Peyer's patch (tissue), 4 donors: ENCODE measurements at regions not wholly inside any gene's neighbourhood (a gene's known extent, or its start where the extent isn't known, plus 50 kb on each side); places are given as distances from the start of the nearest gene placed in this dataset.
"Not testable (repeated sequence)": the region's sequence is repeated elsewhere in the genome, so short reads cannot be mapped to it uniquely, and the experiment has no call there.

Experiments
- DNase-seq, 3 donors: peaks; one replicate each; pipeline ENCODE4 v3.0.0-alpha.2; 2017 to 2019
- H3K27ac ChIP-seq, 4 donors: fragments of 200-600 bp; sonication (generic); one replicate each; pipeline ENCODE4 v1.5.1; 2016 to 2019
- H3K27me3 ChIP-seq, 2 donors: fragments of 200-600 bp; sonication (generic); one replicate each; pipeline ENCODE4 v1.5.1; 2019
- H3K36me3 ChIP-seq, 3 donors: fragments of 200-600 bp; sonication (generic); one replicate each; pipeline ENCODE4 v1.5.1; 2016 to 2019
- H3K4me1 ChIP-seq, 4 donors: fragments of 200-600 bp; sonication (generic); one replicate each; pipeline ENCODE4 v1.5.1; 2016 to 2019
- H3K4me3 ChIP-seq, 4 donors: fragments of 200-600 bp; sonication (generic); 1 replicate in 3 of 4; 2 replicates in 1 of 4; pipeline ENCODE4 v1.5.1; 2016 to 2019; ENCODE audit warnings: mild to moderate bottlenecking in 1 of 4
- H3K9me3 ChIP-seq, 4 donors: fragments of 200-600 bp; sonication (generic); one replicate each; pipeline ENCODE4 v1.5.1; 2016 to 2019; ENCODE audit warnings: mild to moderate bottlenecking in 1 of 4
- CTCF ChIP-seq, 6 experiments: fragments of 450-650 bp in 4 of 6; fragments of 200-600 bp in 2 of 6; sonication (generic) in 1 of 6; IDR thresholded peaks; one replicate each; pipeline ENCODE4 v1.5.1; 2017 to 2019; ENCODE audit warnings: antibody characterized with exemption in 6 of 6, mild to moderate bottlenecking in 3 of 6, moderate library complexity in 1 of 6
- POLR2A ChIP-seq, 2 donors: fragments of 450-650 bp; IDR thresholded peaks; one replicate each; pipeline ENCODE4 v1.5.1; 2017; ENCODE audit warnings: antibody characterized with exemption in 2 of 2, mild to moderate bottlenecking in 2 of 2, moderate library complexity in 2 of 2

GRCh38 chr14:71629250-71629649 lies 303.0 kb upstream of the RGS6 start:
- DNase-seq = no peak
- Histone ChIP-seq H3K4me3 (no peak overlapping the region), H3K27ac (no peak overlapping the region), H3K9me3 (no peaks in the 10 kb centered on the region), H3K36me3 (no peaks in the 10 kb centered on the region), H3K27me3 (no peaks in the 10 kb centered on the region), H3K4me1 (no peaks in the 10 kb centered on the region)
- TF ChIP-seq CTCF (IDR thresholded peaks at IDR 0.05) (no peak), POLR2A (IDR thresholded peaks at IDR 0.05) (no peak)

- Histone ChIP-seq H3K27ac (no peak overlapping the region), H3K27me3 (no peaks in the 10 kb centered on the region), H3K4me1 (no peaks in the 10 kb centered on the region), H3K4me3 (no peak overlapping the region), H3K9me3 (no peaks in the 10 kb centered on the region), H3K36me3 (no peaks in the 10 kb centered on the region)
- TF ChIP-seq POLR2A (IDR thresholded peaks at IDR 0.05) (no peak), CTCF (IDR thresholded peaks at IDR 0.05) (no peak)
- DNase-seq = no peak
These were observed 302.3 kb upstream of the RGS6 start for GRCh38 chr14:71629765-71630492.

GRCh38 chr14:71631030-71631429 lies 301.2 kb upstream of the RGS6 start:
- not testable (repeated sequence) for H3K36me3 ChIP-seq, H3K27me3 ChIP-seq, H3K4me3 ChIP-seq

GRCh38 chr14:71632440-71632946 lies 299.7 kb upstream of the RGS6 start:
- no peaks in the 10 kb centered on the region for H3K4me1 ChIP-seq
- no peaks in the 10 kb centered on the region for H3K27me3 ChIP-seq
- DNase-seq = no peak
- no peak overlapping the region for H3K4me3 ChIP-seq
- no peaks in the 10 kb centered on the region for H3K36me3 ChIP-seq
- no peaks in the 10 kb centered on the region for H3K9me3 ChIP-seq
- no peak for TF ChIP-seq POLR2A (IDR thresholded peaks at IDR 0.05)
- no peak for TF ChIP-seq CTCF (IDR thresholded peaks at IDR 0.05)
- no peak overlapping the region for H3K27ac ChIP-seq

More at GRCh38 chr14:71631030-71631429, 301.2 kb upstream of the RGS6 start:
- H3K4me1 ChIP-seq, H3K9me3 ChIP-seq, H3K27ac ChIP-seq, DNase-seq: not testable (repeated sequence)

GRCh38 chr14:71636076-71636475 lies 296.2 kb upstream of the RGS6 start:
- no peaks in the 10 kb centered on the region for H3K36me3 ChIP-seq
- no peaks in the 10 kb centered on the region for H3K27me3 ChIP-seq
- DNase-seq = no peak
- TF ChIP-seq POLR2A (IDR thresholded peaks at IDR 0.05) (no peak), CTCF (IDR thresholded peaks at IDR 0.05) (no peak)
- no peaks in the 10 kb centered on the region for H3K4me1 ChIP-seq
- no peak overlapping the region for H3K27ac ChIP-seq
- H3K9me3 ChIP-seq = no peaks in the 10 kb centered on the region
- no peak overlapping the region for H3K4me3 ChIP-seq

GRCh38 chr14:71636820-71637471 lies 295.3 kb upstream of the RGS6 start:
- TF ChIP-seq POLR2A (IDR thresholded peaks at IDR 0.05) (no peak), CTCF (IDR thresholded peaks at IDR 0.05) (no peak)
- DNase-seq = no peak
- no peaks in the 10 kb centered on the region for H3K9me3 ChIP-seq
- H3K4me3 ChIP-seq = no peak overlapping the region
- H3K36me3 ChIP-seq = no peaks in the 10 kb centered on the region
- no peaks in the 10 kb centered on the region for H3K4me1 ChIP-seq
- no peak overlapping the region for H3K27ac ChIP-seq
- H3K27me3 ChIP-seq = no peaks in the 10 kb centered on the region
